Nephron progenitor cell (in vitro differentiated cells): ENCODE measurements at regions not wholly inside any gene's neighbourhood (a gene's known extent, or its start where the extent isn't known, plus 50 kb on each side); places are given as distances from the start of the nearest gene placed in this dataset.

ENCODE experiments used
- DNase-seq: peaks from one replicate; pipeline ENCODE4 v3.0.0; 2021
- H3K27ac Mint-ChIP-seq: 2 replicates; pipeline ENCODE4 v1.8.0; 2021; ENCODE audit warnings: mild to moderate bottlenecking, moderate library complexity, mixed read lengths
- H3K27me3 Mint-ChIP-seq: 2 replicates; pipeline ENCODE4 v1.8.0; 2021; ENCODE audit warnings: mild to moderate bottlenecking, low read depth, mixed read lengths; ENCODE audit not compliant: poor library complexity
- H3K36me3 Mint-ChIP-seq: 2 replicates; pipeline ENCODE4 v1.8.0; 2021; ENCODE audit warnings: low read depth, mixed read lengths
- H3K4me1 Mint-ChIP-seq: 2 replicates; pipeline ENCODE4 v1.8.0; 2021; ENCODE audit warnings: mixed read lengths
- H3K4me3 Mint-ChIP-seq: 2 replicates; pipeline ENCODE4 v1.8.0; 2021; ENCODE audit warnings: mild to moderate bottlenecking, moderate library complexity, mixed read lengths
- H3K9me3 Mint-ChIP-seq: 2 replicates; pipeline ENCODE4 v1.8.0; 2021; ENCODE audit warnings: mild to moderate bottlenecking, moderate library complexity, mixed read lengths
- CTCF ChIP-seq: fragments of 200-600 bp; sonication (generic); IDR thresholded peaks from 2 replicates; pipeline ENCODE4 v1.5.0; 2021; ENCODE audit warnings: antibody characterized with exemption

GRCh38 chr12:97752129-97752528, 289.5 kb downstream of the RMST start:
- Mint-ChIP-seq H3K36me3 (no peaks in the 10 kb centered on the region), H3K27me3 (peaks cover 3% of the 10 kb centered on the region), H3K27ac (no peak overlapping the region), H3K4me1 (peaks cover 24% of the 10 kb centered on the region), H3K4me3 (no peak overlapping the region), H3K9me3 (no peaks in the 10 kb centered on the region)
- DNase-seq, result no peak
- TF ChIP-seq CTCF, result no peak

- Mint-ChIP-seq H3K4me1 (peaks cover 16% of the 10 kb centered on the region), H3K9me3 (no peaks in the 10 kb centered on the region), H3K36me3 (no peaks in the 10 kb centered on the region), H3K27me3 (peaks cover 3% of the 10 kb centered on the region), H3K4me3 (no peak overlapping the region), H3K27ac (no peak overlapping the region)
- no peak for DNase-seq
- TF ChIP-seq CTCF, result no peak
Measured at GRCh38 chr12:97753332-97753731, 290.7 kb downstream of the RMST start.

- Mint-ChIP-seq H3K27me3 (peaks cover 2% of the 10 kb centered on the region), H3K27ac (no peak overlapping the region), H3K4me1 (peaks cover 7% of the 10 kb centered on the region), H3K9me3 (no peaks in the 10 kb centered on the region), H3K36me3 (no peaks in the 10 kb centered on the region), H3K4me3 (no peak overlapping the region)
- no peak for DNase-seq
- no peak for TF ChIP-seq CTCF
Measured at GRCh38 chr12:97754306-97754705, 291.7 kb downstream of the RMST start.

- TF ChIP-seq CTCF, result no peak
- Mint-ChIP-seq H3K4me1 (no peaks in the 10 kb centered on the region), H3K36me3 (no peaks in the 10 kb centered on the region), H3K4me3 (no peak overlapping the region), H3K27ac (no peak overlapping the region), H3K27me3 (no peaks in the 10 kb centered on the region), H3K9me3 (no peaks in the 10 kb centered on the region)
- DNase-seq, result no peak
Measured at GRCh38 chr12:97756066-97756666, 293.6 kb downstream of the RMST start.

- no peaks in the 10 kb centered on the region for H3K27me3 Mint-ChIP-seq
- no peak overlapping the region for H3K4me3 Mint-ChIP-seq
- no peaks in the 10 kb centered on the region for H3K36me3 Mint-ChIP-seq
- no peak for TF ChIP-seq CTCF
- no peaks in the 10 kb centered on the region for H3K4me1 Mint-ChIP-seq
- no peak overlapping the region for H3K27ac Mint-ChIP-seq
- no peak for DNase-seq
- peaks cover under 1% of the 10 kb centered on the region for H3K9me3 Mint-ChIP-seq
Measured at GRCh38 chr12:97756741-97757140, 294.1 kb downstream of the RMST start.

- TF ChIP-seq CTCF, result no peak
- no peaks in the 10 kb centered on the region for H3K36me3 Mint-ChIP-seq
- peaks cover 8% of the 10 kb centered on the region for H3K9me3 Mint-ChIP-seq
- no peaks in the 10 kb centered on the region for H3K27me3 Mint-ChIP-seq
- no peaks in the 10 kb centered on the region for H3K4me1 Mint-ChIP-seq
- peak overlapping the region; percentile 19 for H3K27ac Mint-ChIP-seq
- no peak for DNase-seq
- no peak overlapping the region for H3K4me3 Mint-ChIP-seq
Measured at GRCh38 chr12:97757481-97758193, 295.0 kb downstream of the RMST start.
